ENCODE measurements at regions not wholly inside any gene's neighbourhood (a gene's known extent, or its start where the extent isn't known, plus 50 kb on each side); places are given as distances from the start of the nearest gene placed in this dataset.

DNA sequence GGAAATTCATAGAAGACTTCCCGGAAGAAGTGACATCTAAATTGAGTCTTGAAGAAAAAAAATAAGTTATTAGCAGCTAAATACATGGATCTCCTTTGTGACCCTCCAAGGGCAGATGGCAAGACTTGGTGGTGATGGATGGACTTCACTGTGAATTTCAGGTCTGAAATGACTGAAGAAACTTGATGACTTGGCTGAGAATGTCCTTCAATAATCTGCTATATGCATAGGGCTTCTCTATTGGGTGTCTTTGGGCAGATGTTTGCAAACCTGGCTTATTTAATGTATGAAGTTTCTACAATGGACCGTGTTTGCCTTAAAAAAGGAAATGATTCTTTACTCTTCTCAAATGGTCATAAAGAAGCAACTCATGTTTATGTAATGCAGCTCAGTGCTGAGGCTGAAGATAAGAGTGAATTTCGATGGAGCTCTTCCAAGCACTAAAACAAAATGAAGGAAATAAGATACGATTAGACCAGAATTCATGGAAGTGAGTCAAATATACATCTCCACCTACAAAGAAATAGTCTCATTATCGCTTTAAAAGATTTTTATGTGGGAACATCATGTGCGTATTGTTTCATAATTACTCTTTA, 116.6 kb upstream of the WDR11 start:
- TF ChIP-seq, protein P1, sequence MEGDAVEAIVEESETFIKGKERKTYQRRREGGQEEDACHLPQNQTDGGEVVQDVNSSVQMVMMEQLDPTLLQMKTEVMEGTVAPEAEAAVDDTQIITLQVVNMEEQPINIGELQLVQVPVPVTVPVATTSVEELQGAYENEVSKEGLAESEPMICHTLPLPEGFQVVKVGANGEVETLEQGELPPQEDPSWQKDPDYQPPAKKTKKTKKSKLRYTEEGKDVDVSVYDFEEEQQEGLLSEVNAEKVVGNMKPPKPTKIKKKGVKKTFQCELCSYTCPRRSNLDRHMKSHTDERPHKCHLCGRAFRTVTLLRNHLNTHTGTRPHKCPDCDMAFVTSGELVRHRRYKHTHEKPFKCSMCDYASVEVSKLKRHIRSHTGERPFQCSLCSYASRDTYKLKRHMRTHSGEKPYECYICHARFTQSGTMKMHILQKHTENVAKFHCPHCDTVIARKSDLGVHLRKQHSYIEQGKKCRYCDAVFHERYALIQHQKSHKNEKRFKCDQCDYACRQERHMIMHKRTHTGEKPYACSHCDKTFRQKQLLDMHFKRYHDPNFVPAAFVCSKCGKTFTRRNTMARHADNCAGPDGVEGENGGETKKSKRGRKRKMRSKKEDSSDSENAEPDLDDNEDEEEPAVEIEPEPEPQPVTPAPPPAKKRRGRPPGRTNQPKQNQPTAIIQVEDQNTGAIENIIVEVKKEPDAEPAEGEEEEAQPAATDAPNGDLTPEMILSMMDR (IDR thresholded peaks at IDR 0.05; ENCODE audit: low read length) = no peak
- TF ChIP-seq EZH2 (optimal IDR thresholded peaks at IDR 0.05; ENCODE audit: low read depth, low read length) = no peak
